ENCODE measurements at regions not wholly inside any gene's neighbourhood (a gene's known extent, or its start where the extent isn't known, plus 50 kb on each side); places are given as distances from the start of the nearest gene placed in this dataset.

DNA sequence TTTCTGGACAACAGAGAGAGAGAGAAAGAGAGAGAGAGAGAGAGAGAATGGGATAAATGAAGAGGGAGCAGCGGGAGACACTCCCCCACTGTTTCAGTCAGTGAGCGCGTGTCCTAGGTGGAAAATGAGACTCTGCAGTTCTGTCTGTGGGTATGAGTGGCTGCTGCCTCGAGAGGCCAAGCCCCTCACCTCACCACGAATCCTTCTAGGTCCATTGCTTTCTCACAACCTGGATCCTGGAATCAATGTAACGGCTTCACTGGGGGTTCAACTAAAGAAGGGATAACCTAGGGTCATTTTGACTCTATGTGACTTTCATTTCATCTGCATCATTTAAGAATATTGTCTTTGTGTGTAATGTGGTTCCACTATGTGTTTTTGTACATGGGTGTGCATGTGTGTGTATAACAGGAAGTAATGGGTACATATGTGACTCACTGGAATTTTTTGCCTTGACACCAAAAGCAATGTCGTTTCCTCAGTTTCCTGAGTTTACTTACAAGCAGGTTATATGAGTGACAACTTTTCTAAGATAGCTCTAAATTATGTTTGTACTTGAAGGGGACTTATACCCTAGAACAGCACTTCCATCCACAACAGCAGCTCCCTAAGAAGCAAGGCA is 221.4 kb upstream of the TRIB2 start:
- no peak for DNase-seq (ENCODE audit: low read depth)

DNA sequence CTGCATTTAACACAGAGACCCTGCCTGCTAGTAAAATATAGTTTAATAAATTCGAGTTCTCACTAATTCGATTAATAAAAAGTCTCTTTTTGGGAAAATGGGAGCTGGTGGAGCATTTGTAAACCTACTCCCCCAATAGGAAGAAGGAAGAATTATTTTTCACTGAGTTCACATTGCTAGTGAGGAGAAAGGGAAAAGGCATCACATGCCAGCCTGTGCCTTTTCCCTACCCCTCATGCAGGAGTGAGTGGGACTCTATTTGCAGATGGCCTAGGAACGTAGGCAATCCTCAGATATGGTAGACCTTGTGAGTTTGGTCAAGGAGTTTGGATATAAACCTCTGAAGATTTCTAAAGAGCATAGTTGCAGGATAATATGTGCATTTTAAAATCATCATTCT is 218.4 kb upstream of the TRIB2 start:
- no peak for DNase-seq (ENCODE audit: low read depth)

DNA sequence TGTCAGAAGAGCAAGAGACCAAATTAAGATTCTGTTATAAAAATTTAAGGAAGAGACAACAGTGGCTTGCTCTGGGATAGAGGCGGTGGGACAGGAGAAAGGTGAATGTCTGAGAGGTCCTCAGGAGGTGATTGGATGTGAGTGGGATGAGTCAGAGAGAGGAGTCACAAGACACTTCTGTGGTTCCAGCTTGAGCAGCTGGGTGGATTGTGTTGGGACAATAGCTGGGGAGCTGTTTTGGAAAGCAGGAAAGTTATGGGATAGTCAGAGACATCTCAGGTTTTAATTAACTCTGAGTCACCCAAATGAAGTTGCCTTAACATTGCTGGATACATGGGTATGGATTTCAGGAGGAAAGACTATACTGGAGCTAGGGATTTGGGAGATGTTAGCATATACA is 218.0 kb upstream of the TRIB2 start:
- DNase-seq (ENCODE audit: low read depth) = peak; percentile 65

DNA sequence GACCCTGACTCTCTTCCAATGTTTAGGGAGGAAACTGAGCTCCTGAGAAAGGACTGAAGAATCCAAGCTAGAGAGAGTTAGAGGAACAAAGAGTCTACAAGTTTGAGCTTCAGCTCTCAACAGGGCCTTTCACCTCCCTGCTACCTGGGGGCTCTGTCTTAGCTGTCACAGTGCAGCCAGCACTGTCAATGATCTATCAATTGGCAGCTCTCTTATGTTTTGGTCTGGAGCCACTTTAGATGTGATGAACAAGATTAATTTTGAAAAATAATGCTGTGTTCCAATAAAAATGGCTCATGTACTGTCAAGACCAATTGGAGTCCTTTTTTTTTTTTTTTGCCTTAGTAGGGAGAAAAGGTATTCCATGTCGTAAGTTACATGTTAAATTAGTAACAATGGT is 215.8 kb upstream of the TRIB2 start:
- no peak for DNase-seq (ENCODE audit: low read depth)

DNA sequence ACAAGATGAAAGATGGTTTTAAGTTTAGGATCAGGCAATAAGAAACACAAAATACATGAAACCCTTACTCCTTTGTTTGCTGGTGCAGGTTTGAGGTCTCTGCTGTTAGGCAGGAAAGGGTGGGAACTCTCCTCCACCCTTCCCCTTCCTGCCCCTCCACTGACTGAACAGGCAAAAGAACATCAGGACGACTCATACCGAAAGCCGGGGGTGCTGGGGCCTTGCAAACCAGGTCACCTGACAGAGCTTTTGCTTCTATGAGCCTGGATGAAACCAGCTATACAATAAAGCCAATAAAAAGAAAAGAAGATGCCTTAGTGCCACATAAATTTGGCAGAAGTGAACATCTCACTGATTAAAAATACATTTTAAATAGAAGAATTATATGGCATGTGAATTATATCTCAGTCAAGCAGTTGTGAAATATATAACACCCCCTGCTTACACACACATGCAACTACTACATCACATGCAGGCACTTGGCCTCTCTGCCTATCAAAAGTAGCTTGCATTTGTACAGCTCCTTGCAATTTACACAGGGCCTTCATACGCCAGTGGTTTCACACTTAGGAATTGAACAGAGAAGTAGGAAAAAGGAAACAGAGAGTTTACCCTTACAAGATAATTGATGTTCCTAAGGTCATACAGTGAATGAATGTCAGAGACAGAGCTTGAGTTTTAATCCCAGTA is 215.1 kb upstream of the TRIB2 start:
- no peak for DNase-seq (ENCODE audit: low read depth)

DNA sequence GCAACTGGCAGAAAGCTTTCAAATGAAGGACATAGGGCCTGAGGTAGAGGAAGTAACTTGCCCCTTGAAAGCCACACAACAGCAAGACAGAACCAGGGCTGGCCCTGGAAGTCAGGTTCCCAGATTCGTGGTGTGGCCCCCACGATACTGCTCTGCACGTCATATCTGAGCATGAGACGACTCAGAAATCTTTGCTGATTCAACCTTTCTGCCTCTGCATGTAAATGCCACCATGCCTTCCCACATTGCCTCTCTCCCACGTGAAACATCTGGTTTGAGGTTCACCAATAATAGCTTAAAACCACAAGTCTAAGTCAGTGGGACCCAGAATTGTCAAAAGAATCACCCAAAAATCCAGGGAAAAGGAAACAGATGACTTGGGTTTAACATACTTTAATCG is 214.0 kb upstream of the TRIB2 start:
- DNase-seq (ENCODE audit: low read depth) = no peak

DNA sequence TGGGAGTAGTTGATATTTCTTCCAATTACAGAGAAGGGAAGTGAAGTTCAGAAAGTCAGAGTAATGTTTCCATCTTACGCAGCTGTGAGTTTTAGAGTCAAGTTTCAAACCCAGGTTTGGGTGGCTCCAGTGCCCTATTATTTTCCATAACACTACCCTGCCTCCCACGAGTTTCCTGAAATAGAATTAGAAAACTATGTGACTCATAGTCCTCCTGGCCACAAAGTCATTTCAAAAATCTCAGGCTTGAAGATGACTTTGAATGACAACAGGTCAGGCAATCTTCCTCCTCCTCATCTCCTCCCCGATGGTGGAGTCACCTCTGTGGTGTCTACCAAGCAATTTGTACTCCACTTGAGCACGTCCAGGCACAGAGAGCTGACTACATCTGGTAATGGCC is 212.3 kb upstream of the TRIB2 start:
- DNase-seq (ENCODE audit: low read depth) = peak; percentile 48

DNA sequence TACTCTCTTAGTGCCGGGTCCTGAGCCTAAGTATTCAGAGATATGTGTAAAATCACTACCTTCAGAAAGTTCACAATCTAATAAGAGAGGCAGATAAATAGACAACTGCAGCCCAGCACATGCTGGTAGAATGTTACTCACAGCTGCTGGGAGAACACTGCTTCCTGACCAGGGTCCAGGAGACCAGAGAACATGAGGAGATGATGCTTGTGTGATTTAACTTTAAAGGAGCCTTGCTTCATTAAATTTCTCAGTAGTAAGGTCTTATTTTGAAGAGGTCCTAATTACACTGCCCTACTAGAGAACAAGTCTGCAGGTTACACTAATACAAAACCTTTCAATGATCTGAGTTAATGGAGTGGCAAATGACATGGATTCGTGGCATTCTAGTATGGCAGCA is 209.9 kb upstream of the TRIB2 start:
- DNase-seq (ENCODE audit: low read depth) = peak; percentile 15

DNA sequence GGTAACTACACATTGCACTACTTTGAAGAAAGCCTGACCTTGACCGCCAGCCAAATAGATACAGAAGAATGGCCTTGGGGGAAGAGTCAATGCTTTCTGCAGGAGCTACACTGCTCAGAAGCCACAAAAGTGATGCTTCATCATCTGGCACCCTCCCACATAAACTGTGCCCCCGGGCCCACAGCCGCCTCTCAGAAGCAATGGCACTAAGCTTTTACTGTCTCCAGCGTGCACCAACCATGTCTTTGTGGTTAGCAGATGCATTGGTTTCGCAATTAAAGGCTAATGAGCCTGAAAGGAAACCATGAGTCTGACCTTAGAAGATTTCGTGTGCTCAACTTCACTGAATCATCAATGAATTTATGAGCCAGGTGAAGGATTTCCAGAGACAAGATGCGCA is 209.4 kb upstream of the TRIB2 start:
- DNase-seq (ENCODE audit: low read depth) = peak; percentile 93

DNA sequence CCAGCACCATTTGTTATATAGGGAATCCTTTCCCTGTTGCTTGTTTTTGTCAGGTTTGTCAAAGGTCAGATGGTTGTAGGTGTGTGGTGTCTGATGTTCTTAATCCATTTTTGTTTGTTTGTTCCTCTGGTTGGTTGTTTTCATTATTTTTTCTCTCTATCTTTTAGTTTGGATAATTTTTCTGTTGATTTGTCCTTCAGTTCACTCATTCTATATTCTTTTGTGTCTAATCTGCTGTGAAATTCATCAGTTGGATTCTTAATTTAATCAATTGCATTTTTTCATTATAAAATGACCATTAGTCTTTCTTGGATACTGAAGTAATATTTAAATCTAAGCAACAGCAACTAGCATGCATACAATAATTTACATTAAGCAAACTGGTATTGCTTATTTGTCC is 206.7 kb upstream of the TRIB2 start:
- no peak for DNase-seq (ENCODE audit: low read depth)

DNA sequence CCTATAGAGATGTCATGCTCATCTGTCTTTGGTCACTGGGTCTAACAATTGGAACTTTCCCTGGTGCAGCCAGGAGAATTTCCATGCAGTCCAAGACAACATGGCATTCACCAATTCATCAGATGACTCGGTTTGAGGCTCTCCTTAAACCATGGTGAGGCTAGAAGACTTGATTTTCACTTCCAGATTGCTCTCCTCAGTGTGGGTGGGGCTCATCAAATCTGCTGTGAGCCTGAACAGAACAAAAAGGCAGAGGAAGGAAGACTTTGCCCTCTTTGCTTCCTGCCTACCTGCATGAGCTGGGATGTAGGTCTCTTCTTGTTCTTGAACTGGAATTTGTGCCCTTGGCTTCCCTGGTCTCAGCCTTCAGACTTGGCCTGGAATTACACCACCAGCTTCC is 203.4 kb upstream of the TRIB2 start:
- no peak for DNase-seq (ENCODE audit: low read depth)

DNA sequence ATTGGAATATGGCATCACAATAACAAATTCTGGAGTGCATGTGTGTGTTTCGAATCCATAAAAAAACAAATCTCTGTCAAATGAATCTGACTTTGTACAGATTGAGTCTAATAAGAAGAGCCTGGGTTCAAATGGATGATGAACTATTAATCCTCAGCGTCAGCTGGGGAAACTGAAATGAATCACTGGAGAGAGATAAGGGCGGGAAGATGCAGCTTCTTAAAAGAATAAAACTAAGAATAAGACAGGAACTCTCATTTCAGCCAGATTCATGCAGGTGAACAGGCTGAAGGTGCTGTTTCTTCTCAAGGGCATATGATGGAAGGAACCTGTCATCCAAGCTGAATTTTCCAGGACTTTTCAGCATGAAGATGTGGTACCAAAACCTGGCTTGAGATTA is 202.6 kb upstream of the TRIB2 start:
- no peak for DNase-seq (ENCODE audit: low read depth)

DNA sequence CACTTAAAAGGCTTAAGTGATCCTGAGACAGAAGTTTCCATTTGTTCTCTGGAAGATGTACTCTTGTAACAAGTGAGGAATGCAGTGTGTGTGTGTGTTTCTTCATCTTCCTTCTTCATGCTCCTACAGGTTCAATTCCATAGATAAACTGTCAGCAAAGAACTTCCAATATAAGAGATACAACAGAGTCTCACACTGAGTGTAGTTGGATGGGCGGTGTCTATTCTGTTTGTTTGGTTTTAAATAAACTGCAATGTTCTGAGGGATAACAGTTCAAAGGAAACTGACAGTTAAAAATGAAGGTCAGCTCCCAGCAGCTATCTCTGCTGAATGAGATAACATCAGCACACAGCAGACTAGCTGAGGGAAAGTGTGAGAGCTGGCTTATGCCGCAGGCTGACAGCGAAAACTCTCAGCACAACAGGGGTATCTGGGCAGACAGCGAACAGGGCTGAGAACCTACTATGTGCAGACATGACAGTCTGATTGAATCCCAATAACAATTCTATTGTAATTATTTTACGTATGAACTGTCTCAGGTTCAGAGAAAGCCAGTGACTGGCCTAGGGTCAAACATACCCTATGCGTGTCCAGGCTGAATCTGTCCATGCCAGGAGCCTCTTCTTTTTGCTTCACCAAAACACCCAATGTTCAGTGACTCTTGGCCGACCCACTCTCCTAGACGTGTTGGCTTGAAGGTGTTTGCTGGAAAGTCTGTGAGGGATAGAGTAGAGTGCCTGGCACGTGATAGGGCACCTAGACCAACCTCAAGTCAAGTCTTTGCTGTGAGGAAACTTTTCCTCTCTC is 201.9 kb upstream of the TRIB2 start:
- DNase-seq (ENCODE audit: low read depth) = no peak

DNA sequence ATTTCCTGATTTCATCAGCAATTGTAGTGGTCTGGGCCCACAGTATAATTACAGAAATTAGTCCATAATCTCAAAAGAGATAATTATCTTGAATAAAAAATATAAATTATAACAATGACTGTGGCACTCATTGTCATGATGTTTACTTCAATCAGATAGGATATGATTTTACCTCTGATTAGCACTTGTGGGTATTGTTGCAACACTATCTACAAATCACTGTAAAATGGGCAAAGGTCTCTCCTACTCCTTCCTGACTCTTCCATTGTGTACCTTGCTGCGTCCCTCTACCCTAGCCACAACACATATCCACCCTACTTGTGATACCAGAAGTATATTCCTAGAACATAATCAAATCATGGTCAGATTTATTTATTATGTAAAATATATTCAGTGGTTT is 200.9 kb upstream of the TRIB2 start:
- DNase-seq (ENCODE audit: low read depth) = no peak

DNA sequence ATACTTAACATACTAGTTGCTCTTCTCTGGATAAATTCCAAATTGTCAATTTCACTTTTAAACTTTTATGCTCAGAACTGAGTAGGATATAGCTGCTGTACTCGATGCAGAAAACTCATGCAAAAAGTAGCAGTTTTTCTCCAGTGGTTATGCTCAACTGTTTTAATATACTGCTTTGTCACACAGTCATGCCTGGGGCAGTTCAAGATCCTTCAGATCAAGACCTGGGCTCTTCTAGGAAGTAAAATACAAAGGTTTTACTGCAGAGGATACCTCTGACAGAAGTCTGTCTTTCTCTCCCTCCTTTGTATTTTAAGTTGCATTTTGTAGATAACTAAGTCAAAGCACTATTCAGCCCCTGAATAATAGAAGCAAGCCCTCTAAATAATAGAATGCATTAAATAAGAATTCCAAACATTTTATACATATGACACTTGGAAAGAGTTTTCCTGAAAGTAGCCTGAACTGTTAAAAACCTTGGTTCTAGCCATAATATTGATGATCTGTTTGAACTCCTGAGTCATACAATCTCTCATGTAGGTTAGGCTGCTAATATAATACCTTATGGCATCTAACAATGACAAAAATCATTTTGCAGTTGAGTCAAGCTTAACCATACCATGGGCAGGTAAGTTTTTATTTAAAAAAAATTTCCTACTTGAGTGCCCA is 183.3 kb upstream of the TRIB2 start:
- no peak for DNase-seq (ENCODE audit: low read depth)

DNA sequence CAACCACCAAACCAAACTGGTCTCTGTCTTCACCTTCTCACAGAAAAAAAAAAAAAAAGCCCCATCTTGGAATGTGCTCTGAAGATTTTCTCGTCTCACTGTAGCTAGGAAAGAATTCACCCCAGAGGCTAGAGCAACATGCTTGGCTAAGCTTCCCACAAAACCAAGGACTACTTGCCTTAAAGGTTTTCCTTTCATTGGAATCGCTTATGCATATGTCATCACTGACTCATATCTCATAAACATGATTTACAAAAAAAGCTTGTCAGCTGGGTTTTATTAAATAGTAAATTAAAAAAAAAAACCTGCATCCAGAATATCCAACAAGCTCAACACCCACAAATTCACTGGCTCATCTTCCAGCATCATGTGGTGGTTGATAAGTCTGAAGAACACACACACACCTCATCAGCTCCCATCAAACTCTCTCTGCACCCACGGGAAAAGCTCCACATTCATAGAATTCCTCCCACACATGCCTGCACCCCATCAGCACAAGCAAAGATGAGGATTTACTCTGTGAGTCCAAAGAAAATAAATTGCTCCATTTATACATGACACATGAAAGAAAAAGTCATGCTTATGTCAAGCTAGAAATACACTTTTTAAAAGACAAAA is 182.0 kb upstream of the TRIB2 start:
- DNase-seq (ENCODE audit: low read depth) = peak; percentile 79

DNA sequence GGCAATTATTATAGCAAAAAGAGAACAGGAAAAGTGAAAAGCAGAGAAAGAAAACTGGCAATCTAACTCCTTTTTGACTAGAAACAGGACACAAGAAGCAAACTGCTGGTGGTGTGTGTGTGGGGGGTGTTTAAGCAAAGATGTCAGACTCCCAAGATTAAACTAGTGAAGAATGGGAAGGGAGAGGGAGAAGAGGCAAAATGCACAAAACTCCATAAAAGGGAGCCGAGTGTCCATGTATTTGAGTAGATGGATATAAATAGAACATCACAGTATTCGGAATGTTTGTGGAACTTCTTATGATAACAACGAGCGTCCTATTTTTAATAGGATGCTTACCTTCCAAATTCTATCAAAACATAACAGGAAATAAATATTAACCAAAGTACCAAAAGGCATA is 179.8 kb upstream of the TRIB2 start:
- no peak for DNase-seq (ENCODE audit: low read depth)

DNA sequence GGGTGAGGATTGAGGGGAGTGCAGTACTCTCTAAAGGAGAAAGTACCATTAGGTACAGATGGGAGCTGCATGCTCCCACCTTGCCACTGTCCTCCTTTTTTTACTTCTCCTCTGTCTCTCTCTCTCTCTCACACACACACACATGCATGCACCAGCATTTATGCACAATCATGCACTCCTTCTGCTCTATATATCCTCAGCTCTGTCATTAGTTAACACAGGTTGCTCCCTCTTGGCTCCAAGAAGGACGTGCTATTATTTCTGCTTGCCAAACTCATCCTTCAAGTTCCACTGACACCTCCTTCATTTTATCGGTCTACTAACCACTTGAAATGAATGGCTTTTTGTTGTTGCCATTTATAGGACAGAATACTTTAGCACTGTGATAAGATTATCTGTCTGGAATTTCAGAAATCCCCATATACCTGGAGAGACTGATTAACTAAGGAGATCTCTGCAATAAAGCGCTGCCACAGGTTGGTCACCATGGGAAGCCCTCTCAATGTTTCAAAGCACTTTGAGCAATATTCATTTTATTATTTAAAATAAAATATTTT is 178.5 kb upstream of the TRIB2 start:
- DNase-seq (ENCODE audit: low read depth) = no peak

DNA sequence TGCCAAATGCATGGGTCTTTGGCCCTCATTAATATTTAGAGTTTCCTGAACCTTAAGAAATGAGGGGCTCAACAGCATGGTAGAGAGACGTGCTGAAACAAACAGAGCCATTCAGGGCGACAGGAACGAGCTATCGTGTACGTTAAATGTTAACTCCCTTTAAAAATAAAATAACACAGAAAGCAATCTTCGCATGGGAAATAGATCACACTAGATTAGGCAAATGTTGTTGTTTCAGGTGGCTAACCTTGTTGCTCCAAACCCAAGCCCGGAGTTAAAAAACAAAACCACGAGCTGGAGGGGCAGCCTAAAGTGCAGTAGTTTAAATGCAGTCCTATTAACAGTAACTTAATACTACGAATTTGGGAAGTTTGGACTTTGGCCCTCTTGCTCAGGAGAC is 177.4 kb upstream of the TRIB2 start:
- no peak for DNase-seq (ENCODE audit: low read depth)

DNA sequence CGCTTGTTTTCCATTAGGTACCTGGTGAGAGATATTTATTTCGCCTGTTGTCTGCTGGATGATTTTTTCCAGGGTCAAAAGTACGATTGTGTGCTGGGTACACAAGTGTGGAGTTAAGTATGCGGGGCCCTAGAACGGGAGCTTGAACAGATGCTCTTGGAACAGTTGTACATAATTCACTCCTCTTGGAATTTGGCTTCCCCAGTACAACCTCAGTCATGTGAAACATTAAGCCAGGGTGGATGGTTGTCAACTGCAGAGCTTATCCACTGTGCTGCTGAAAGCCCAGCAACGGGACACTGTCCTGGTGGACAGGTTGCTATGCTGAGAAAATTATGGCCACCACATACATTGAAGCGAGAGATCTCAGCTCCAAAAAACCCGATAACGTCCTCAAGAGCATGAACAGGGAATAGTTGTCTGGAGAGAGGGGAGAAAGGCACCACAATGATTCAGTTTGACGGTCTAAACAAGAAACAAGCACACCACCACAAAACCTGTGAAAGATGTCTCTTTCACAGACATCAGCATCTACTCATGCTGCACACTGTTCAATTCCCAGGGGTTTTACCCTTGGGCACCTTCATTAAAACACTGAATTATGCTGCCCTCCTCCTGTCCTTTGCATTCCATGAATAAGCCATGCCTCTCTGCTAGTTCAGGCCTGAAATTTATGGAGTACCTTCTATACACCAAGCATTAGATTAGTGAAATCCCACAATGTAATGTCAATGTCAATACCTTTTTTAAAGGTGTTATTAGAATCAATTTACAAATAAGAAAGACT is 176.8 kb upstream of the TRIB2 start:
- no peak for DNase-seq (ENCODE audit: low read depth)
